ENCODE measurements at regions not wholly inside any gene's neighbourhood (a gene's known extent, or its start where the extent isn't known, plus 50 kb on each side); places are given as distances from the start of the nearest gene placed in this dataset.

- H3K36me3 ChIP-seq (ENCODE audit: insufficient read depth): no peaks in the 10 kb centered on the region
- H2AFZ ChIP-seq (ENCODE audit: low read depth): no peak overlapping the region
- H3K27ac ChIP-seq: no peak overlapping the region
- no peaks in the 10 kb centered on the region for H3K79me2 ChIP-seq (ENCODE audit: insufficient read depth, low read depth)
- TF ChIP-seq, protein P1, sequence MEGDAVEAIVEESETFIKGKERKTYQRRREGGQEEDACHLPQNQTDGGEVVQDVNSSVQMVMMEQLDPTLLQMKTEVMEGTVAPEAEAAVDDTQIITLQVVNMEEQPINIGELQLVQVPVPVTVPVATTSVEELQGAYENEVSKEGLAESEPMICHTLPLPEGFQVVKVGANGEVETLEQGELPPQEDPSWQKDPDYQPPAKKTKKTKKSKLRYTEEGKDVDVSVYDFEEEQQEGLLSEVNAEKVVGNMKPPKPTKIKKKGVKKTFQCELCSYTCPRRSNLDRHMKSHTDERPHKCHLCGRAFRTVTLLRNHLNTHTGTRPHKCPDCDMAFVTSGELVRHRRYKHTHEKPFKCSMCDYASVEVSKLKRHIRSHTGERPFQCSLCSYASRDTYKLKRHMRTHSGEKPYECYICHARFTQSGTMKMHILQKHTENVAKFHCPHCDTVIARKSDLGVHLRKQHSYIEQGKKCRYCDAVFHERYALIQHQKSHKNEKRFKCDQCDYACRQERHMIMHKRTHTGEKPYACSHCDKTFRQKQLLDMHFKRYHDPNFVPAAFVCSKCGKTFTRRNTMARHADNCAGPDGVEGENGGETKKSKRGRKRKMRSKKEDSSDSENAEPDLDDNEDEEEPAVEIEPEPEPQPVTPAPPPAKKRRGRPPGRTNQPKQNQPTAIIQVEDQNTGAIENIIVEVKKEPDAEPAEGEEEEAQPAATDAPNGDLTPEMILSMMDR (conservative IDR thresholded peaks at IDR 0.05; ENCODE audit: low read depth, low read length): no peak
- no peaks in the 10 kb centered on the region for H3K27me3 ChIP-seq (ENCODE audit: insufficient read depth, low read depth)
- H4K20me1 ChIP-seq (ENCODE audit: insufficient read depth): no peaks in the 10 kb centered on the region
- H3K4me3 ChIP-seq (IDR thresholded peaks at IDR 0.05; ENCODE audit: insufficient read depth, low read depth, low read length): no peak overlapping the region
- no peak overlapping the region for H3K4me2 ChIP-seq
- H3K9ac ChIP-seq: no peak overlapping the region
- peaks cover 21% of the 10 kb centered on the region for H3K4me1 ChIP-seq (ENCODE audit: low read depth, poor library complexity, severe bottlenecking)
These were observed 115.5 kb upstream of the ATP8B1 start for GRCh38 chr18:57918601-57919000.

DNA sequence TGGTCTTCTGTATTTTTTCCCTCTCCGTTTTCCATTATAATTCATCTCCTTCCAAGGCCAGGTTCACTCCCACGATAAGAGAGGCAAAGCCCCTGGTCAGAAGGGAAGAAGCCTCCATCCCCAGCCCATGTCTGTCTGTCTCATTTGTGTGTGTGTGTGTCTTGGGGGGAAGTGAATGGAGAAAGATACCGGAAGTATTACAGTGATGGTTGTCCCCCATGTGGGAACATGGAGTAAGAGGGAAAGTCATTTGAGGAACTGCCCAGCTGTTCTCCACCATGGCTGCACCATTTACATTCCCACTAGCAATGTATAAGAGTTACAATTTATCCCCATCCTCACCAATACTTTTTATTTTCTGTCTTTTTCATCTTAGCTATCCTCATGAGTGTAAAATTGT, 113.6 kb upstream of the ATP8B1 start:
- TF ChIP-seq, protein P1 (conservative IDR thresholded peaks at IDR 0.05; ENCODE audit: low read depth, low read length): no peak
- Histone ChIP-seq H3K27me3 (ENCODE audit: insufficient read depth, low read depth) (no peaks in the 10 kb centered on the region), H3K79me2 (ENCODE audit: insufficient read depth, low read depth) (no peaks in the 10 kb centered on the region), H4K20me1 (ENCODE audit: insufficient read depth) (no peaks in the 10 kb centered on the region), H2AFZ (ENCODE audit: low read depth) (no peak overlapping the region), H3K36me3 (ENCODE audit: insufficient read depth) (no peaks in the 10 kb centered on the region), H3K4me3 (IDR thresholded peaks at IDR 0.05; ENCODE audit: insufficient read depth, low read depth, low read length) (no peak overlapping the region), H3K4me2 (no peak overlapping the region), H3K27ac (no peak overlapping the region), H3K9ac (no peak overlapping the region), H3K4me1 (ENCODE audit: low read depth, poor library complexity, severe bottlenecking) (peaks cover 2% of the 10 kb centered on the region)

- Histone ChIP-seq H4K20me1 (ENCODE audit: insufficient read depth) (no peaks in the 10 kb centered on the region), H3K4me2 (no peak overlapping the region), H3K27ac (no peak overlapping the region), H2AFZ (ENCODE audit: low read depth) (no peak overlapping the region), H3K4me3 (IDR thresholded peaks at IDR 0.05; ENCODE audit: insufficient read depth, low read depth, low read length) (no peak overlapping the region), H3K4me1 (ENCODE audit: low read depth, poor library complexity, severe bottlenecking) (no peaks in the 10 kb centered on the region), H3K27me3 (ENCODE audit: insufficient read depth, low read depth) (no peaks in the 10 kb centered on the region), H3K9ac (no peak overlapping the region), H3K36me3 (ENCODE audit: insufficient read depth) (no peaks in the 10 kb centered on the region), H3K79me2 (ENCODE audit: insufficient read depth, low read depth) (no peaks in the 10 kb centered on the region)
- TF ChIP-seq, protein P1 (conservative IDR thresholded peaks at IDR 0.05; ENCODE audit: low read depth, low read length): no peak
These were observed 112.9 kb upstream of the ATP8B1 start for GRCh38 chr18:57915865-57916582.

DNA sequence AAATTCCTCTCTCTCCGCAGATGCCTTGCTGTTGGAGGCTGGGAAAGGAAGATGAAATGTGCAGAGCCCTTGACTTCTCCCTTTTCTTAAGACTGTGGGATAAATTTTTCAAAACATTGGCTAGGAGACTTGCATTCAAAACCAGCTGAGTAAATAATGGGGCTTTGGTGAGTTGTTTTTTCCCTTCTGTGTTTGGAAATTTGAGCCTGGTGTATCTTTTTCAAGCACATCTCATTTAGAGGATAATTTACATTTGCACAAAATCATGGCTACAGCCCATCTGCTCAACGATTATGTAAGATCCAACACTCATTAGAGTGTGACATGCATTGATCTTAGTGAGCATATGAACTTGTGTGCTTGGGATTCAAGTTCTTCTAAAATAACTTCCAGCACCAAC, 112.1 kb upstream of the ATP8B1 start:
- H3K9ac ChIP-seq: no peak overlapping the region
- no peaks in the 10 kb centered on the region for H3K36me3 ChIP-seq (ENCODE audit: insufficient read depth)
- TF ChIP-seq, protein P1 (conservative IDR thresholded peaks at IDR 0.05; ENCODE audit: low read depth, low read length): no peak
- H3K4me2 ChIP-seq: no peak overlapping the region
- H3K27ac ChIP-seq: no peak overlapping the region
- H3K4me1 ChIP-seq (ENCODE audit: low read depth, poor library complexity, severe bottlenecking): no peaks in the 10 kb centered on the region
- H4K20me1 ChIP-seq (ENCODE audit: insufficient read depth): no peaks in the 10 kb centered on the region
- H3K4me3 ChIP-seq (IDR thresholded peaks at IDR 0.05; ENCODE audit: insufficient read depth, low read depth, low read length): no peak overlapping the region
- no peaks in the 10 kb centered on the region for H3K79me2 ChIP-seq (ENCODE audit: insufficient read depth, low read depth)
- no peak overlapping the region for H2AFZ ChIP-seq (ENCODE audit: low read depth)
- no peaks in the 10 kb centered on the region for H3K27me3 ChIP-seq (ENCODE audit: insufficient read depth, low read depth)

Data from KMS-11 (cell line).